ENCODE measurements at regions not wholly inside any gene's neighbourhood (a gene's known extent, or its start where the extent isn't known, plus 50 kb on each side); places are given as distances from the start of the nearest gene placed in this dataset.
"Not testable (repeated sequence)": the region's sequence is repeated elsewhere in the genome, so short reads cannot be mapped to it uniquely, and the experiment has no call there.

DNA sequence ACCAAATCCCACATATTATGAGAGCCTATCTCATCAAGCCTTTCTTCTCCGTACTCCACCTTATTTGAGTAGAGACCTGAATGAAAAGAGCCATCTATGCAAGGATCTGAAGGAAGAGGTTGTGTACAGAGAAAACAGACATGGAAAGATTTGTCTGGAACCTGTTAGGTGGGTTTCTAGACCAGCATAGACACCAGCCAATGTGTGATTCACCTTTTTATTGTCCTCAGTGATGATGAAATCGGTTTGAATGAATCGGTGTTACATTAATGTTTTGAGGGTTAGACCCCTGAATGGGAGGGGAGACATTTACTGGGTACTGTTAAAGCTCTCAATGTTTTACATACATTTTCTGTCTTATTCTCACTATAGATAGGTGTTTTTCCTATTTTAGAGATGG is 223.6 kb downstream of the NMUR2 start:
- DNase-seq (ENCODE audit: low read depth in 3 of 3) = no peak

DNA sequence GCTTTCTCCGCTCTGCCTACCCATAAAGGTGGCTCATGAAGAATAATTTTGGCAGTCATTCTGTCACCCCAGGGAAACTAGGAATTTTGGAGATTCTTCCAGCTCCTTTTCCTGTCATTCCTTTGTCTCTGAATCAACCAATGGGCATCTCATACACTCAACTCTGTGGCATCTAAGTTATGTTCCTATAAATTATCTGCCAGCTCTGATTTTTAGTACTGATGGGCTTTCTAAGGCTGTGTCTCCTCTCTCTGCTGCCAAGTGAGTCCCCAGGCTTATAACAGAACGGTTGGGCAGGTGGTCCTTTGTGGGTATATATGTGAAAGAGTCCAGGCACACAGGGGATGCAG is 226.8 kb downstream of the NMUR2 start:
- DNase-seq (ENCODE audit: low read depth in 3 of 3) = no peak

DNA sequence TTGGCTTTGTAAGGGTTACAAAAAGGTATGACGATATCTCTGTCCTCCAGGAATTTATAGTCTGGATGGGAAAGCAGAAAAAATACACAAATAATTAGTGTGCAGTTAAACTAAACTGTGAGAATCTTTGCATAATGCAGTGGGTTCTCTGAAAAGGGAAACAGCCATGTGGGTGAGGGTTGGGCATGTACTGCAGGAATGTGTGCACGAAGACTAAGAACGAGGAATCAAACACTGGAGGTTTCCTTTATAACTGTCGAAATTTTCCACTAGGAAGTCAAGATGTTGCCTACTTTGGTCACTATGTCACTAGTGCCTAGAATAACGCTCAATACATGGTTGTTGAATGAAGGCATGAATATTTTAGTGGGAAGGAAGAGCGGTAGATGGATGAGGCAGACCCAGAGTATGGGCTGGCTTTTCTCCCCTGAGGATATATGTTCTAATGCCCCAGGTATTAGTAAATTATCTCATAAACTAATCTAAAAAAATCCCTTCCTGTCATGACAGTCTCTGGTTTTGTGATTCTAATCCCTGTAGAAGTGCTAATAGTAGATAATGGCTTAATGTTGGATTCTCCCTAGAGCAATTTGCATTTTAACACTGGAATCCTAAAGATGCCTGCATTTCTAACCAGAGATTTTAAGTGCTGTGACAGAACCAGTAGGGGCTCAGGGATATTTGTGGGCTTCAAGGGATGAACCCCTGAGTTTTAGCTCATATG is 227.3 kb downstream of the NMUR2 start:
- DNase-seq (ENCODE audit: low read depth in 3 of 3) = no peak

DNA sequence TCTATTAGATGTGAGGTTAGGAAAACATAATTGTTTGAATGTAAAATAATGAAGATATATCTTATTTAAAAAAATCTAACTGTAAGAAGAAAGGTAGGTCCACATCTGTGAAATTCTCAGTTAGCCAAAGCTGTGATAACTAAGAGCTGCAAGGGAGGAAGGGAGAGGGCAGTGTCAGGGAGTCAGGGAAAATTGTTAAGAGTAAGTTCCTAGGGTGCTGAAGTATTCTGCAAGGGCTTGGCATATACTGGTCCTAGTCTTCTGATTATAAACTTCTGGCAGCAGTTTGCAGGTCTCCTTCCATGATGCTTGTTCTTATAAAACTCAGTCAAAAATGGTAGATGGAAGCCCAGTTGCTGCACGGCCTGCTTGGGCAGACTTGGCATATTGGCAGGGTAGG is 233.2 kb downstream of the NMUR2 start:
- no peak for DNase-seq (ENCODE audit: low read depth in 3 of 3)

GRCh38 chr5:152170350-152170749 is 234.7 kb downstream of the NMUR2 start:
- DNase-seq (ENCODE audit: low read depth in 3 of 3) = no peak

DNA sequence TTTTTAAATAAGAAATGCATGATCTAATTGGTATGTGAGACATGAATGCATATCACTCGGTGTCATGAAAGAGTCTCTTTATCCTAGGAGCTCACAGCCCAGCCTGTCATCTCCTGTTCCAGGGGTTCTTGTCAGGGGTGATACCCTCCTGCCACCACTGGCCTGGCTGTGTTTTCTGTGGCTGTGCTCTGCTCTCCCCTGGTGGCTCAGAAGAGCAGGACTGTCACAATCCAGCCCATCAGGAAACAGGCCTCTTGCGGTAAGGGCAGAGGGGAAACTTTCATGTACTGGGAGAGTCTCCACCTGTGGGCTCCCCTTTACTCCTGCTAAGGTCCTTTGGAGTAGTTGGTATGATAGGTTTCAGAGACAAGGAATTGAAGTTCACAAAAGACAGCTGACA is 240.2 kb upstream of the GLRA1 start:
- DNase-seq (ENCODE audit: low read depth in 3 of 3) = no peak

GRCh38 chr5:152159894-152160293 is 235.2 kb upstream of the GLRA1 start:
- not testable (repeated sequence) for DNase-seq (ENCODE audit: low read depth in 3 of 3)

- not testable (repeated sequence) for DNase-seq (ENCODE audit: low read depth in 3 of 3)
Measured at GRCh38 chr5:152154452-152154851, 229.8 kb upstream of the GLRA1 start.

DNA sequence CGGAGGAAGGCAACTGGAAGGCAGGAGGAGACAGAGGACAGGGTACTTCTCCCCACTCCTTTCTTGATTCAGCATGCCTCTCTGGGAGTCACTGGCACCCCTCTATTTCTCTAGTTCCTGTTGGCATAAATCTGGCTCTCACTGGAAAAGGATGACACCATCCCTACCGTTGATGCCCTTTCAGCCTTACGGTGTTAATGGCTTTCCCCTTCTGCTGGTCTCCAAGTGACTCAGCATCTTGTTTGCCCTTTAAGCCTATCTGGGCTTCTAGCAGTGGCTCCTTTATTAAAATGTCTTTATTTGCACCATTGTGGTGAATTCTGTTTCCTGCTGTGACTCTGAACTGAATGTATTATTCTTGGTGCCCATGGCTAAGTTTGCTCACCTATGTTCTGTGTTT is 227.3 kb upstream of the GLRA1 start:
- DNase-seq (ENCODE audit: low read depth in 3 of 3) = no peak

DNA sequence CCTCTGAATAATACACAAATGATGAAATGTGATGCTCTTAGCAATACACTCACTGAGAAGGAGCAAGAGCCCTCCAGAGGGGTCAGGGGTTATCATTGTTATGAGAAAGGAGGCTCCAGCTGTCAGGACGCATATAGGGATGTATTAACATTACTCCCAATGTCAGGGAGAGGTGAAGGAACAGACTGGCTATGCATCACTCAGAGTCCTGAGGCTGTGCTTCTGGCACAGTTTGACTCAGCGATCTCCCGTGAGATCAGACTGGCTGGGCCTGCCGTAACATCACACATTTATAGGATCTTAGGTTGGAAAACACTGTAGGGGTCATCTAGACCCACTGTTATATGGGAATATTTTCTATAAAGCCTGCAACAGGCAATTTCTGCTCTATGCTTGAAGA is 226.5 kb upstream of the GLRA1 start:
- no peak for DNase-seq (ENCODE audit: low read depth in 3 of 3)

GRCh38 chr5:152147286-152147685 is 222.6 kb upstream of the GLRA1 start:
- no peak for DNase-seq (ENCODE audit: low read depth in 3 of 3)

GRCh38 chr5:152146566-152146965 is 221.9 kb upstream of the GLRA1 start:
- DNase-seq (ENCODE audit: low read depth in 3 of 3) = no peak

DNA sequence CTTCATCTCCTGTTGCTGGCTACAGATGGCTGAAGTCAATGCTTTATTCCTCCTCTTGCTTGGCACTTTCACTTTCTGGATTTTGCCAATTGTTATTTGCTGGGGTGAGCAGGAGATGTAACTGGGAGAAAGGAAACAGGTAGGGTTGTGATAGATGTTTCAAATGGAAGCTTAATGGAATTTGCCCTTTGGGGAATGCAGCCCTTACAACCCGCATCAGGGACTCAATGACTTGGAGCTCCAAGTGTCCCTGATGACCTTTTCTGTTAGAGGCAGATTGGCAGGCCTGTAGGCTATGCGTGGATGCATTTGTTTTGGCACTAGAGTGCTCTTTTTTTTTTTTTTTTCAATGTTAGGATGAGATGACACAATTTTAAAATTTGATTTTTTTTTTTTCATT is 219.9 kb upstream of the GLRA1 start:
- no peak for DNase-seq (ENCODE audit: low read depth in 3 of 3)

- no peak for DNase-seq (ENCODE audit: low read depth in 3 of 3)
Measured at GRCh38 chr5:152144030-152144429, 219.4 kb upstream of the GLRA1 start.

DNA sequence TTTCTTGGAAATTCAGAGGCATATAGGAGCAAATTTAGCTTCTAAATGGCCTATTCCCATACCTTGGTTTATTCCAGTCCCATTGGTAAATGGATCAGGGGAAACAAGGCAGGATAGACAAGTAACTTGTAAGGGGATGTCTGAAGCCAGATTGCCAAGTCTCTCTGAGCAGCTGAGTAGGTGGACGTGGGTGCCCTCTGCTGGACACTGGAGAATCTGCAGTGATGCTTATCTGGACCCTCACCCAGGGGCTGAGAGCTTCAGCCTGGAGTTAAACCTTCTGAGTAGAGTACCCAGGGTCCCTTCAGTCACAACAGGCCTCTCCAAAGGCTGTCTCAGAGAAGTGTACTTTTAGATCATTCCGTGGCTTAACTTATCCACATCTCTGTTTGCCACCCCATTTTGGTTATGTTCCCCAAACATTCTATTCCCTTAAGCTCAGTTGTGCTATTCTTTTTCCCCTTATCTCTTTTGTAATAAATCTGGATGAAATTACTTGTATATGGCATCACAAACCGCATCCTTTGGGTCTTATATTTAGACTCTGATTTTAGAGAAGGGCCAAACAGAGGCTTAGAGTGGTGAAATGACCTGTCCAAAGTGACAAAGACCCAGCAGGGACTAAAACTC is 218.3 kb upstream of the GLRA1 start:
- DNase-seq (ENCODE audit: low read depth in 3 of 3) = peak; percentile 18 to 46 (median 22)

DNA sequence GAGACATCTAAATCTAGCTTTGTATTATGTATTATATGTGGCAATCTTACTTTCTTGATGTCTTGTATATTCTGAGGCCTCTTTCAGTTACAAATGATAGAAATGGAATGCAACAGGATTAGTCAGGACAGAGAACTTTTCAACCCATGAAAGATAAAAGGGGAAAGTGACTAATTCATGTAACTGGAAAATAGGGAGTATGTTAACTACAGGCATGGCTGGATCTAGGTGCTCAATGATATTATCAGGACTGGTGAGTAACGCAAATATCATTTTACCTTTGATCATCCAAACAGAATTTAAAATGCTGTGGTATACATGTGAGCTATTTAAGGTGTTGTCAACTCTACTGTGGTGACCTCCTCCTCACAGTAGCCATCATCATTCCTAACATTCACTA is 215.7 kb upstream of the GLRA1 start:
- no peak for DNase-seq (ENCODE audit: low read depth in 3 of 3)

GRCh38 chr5:152137063-152137462 is 212.4 kb upstream of the GLRA1 start:
- no peak for DNase-seq (ENCODE audit: low read depth in 3 of 3)

DNA sequence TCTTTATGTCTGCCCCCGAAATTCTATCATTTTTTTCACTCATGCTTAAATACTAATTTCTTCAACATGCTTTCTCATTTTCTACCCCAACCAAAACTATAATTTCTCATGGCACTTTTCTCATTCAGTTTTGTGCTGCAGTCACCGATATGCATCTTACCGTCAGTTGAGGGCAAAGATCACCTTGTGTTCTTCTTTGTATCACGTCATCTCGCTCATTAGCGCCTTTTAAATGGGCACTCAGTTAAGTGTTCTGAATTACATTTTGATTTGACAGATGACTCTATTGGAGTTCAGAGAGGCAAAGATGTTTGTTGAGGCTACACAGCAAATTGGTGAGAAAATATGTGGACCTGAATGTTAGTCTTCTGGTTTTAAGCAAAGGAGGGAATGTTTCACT is 211.7 kb upstream of the GLRA1 start:
- no peak for DNase-seq (ENCODE audit: low read depth in 3 of 3)

DNA sequence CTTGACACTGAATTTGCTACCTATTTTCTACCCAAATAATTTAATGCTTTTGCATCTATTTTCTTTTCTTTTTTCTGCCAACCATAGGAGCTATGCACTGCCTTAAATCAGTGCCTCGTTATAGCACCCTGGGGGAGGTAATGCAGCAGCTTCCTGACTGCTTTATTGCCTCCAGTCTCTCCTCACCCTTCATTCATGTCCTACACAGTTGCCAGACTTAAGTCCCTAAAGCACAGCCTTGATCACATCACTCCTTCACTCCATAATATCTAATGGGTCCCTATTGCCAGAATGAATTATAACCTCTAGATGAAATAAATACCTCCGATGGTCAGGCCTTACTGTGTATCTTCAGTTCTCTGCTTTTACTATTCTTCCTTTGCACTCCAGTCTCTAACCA is 211.2 kb upstream of the GLRA1 start:
- no peak for DNase-seq (ENCODE audit: low read depth in 3 of 3)

DNA sequence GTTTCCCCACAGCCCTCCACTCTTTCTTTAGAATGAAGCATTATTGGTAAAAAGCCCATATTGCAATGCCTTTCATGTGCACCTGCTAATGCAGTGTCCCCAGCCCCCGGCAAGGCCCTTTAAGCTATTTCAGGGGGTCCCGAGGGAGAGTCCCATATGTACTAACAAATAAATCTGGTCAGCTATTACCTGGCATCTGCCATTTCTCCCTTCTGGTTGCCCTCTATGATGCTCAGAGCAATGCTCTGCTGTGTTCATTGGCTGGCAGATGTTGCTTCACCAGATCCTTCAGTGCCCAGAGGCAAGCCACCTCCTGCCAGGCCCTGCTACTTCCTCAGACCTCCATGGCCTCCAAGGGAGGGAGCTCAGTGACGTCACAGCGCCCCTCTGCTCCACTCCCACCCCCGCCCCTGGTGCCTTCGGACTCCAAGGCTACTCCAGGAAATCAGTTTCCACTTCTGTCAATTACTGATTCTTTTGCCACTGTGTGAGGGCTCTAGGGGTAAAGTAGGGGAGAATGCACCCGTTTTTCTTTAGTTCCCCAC is 201.1 kb upstream of the GLRA1 start:
- DNase-seq (ENCODE audit: low read depth in 3 of 3) = no peak

DNA sequence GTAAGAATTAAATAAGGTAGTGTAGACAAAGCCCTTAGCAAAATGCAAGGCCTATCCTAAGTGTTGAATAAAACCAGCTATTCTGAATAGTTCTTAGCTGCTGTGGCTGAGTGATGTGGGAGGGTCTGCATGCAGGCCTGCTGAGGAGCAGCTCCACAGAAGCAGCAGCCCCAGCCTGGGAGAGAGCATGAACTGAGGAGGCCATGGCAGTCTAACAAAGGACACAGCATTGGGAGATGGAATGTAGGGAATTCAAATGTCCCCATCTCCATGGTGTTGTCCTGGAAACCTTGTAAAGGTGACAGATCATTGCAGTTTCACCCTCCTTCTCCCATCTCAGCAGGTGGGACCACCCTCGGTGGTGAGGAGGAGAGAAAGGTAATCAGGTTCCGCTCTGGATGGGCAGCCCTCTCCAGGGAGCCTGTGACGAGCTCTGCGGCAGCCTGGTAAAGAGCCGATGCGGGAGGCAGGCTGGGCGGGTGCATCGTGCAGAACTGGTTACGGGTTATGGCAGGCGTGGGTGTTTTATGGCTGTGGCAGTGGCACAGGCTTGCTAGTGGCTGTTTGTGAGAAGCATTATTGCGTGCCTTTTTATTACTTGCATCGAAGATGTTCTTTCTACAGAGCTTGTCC is 199.9 kb upstream of the GLRA1 start:
- DNase-seq (ENCODE audit: low read depth in 3 of 3) = no peak

DNA sequence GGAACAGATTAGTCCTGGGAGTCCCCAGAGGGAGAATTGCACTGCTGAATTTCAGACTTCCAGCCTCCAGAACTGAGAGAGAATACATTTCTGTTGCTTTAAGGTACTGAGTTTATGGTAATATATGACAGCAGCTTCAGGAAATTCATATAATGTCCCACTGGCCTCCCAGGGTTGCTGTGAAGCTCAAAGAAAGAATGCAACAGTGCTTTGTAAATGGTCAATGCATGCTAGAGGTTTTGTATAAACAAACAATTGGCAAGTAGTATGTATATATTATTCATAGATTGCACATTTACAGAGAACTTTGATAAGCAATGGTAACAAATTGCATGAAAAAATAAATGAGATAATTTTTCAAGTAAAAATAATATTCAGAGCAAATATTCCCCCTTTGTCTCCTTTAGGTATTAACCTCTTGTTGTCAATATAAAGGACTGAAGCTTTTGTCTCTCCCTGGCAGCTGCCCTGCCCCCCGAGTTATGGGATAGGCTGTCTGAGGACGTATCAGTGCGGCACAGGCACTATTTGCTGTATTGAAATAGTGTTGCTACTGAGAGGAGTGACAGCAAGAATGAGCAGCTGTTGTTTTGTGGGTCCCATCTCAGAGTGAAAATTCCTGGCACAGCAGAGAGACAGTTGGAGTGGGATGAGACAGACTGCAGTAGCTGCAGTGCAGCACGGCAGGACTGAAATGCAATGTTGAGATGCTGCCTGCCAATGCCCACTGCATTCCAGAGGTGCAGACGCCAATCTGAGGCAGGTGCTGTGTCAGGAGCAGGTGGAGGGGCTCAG is 194.2 kb upstream of the GLRA1 start:
- DNase-seq (ENCODE audit: low read depth in 3 of 3) = no peak
